Ectodermal cell (in vitro differentiated cells): ENCODE measurements at regions not wholly inside any gene's neighbourhood (a gene's known extent, or its start where the extent isn't known, plus 50 kb on each side); places are given as distances from the start of the nearest gene placed in this dataset.
"Not testable (repeated sequence)": the region's sequence is repeated elsewhere in the genome, so short reads cannot be mapped to it uniquely, and the experiment has no call there.

Experiments used
- H3K27ac ChIP-seq: 2 replicates; pipeline ENCODE4 v1.7.0; 2013; ENCODE audit warnings: mild to moderate bottlenecking, low read depth, low read length; ENCODE audit not compliant: insufficient read depth, poor library complexity, severe bottlenecking
- H3K27me3 ChIP-seq: 2 replicates; pipeline ENCODE4 v1.7.0; 2013; ENCODE audit warnings: mild to moderate bottlenecking, low read length; ENCODE audit not compliant: insufficient read depth, control insufficient read depth, poor library complexity, severe bottlenecking
- H3K36me3 ChIP-seq: one replicate; pipeline ENCODE4 v1.7.0; 2013; ENCODE audit warnings: low read length; ENCODE audit not compliant: control insufficient read depth, insufficient read depth
- H3K4me1 ChIP-seq: one replicate; pipeline ENCODE4 v1.7.0; 2013; ENCODE audit warnings: low read length; ENCODE audit not compliant: control insufficient read depth, insufficient read depth
- H3K4me3 ChIP-seq: 2 replicates; pipeline ENCODE4 v1.7.0; 2013; ENCODE audit warnings: low read depth, low read length, control low read depth; ENCODE audit not compliant: insufficient read depth
- H3K9me3 ChIP-seq: 2 replicates; pipeline ENCODE4 v1.7.0; 2013; ENCODE audit warnings: mild to moderate bottlenecking, low read length, moderate library complexity; ENCODE audit not compliant: control insufficient read depth
- WGBS, 2 experiments: methylation state at CpG; one replicate each; pipeline ENCODE4 v1.1.7; 2013; ENCODE audit warnings: missing lambda C conversion rate in 2 of 2; 5-methylcytosine and 5-hydroxymethylcytosine counted together

- Histone ChIP-seq H3K4me1 (no peaks in the 10 kb centered on the region), H3K27ac (no peak overlapping the region), H3K36me3 (no peaks in the 10 kb centered on the region), H3K9me3 (no peaks in the 10 kb centered on the region), H3K27me3 (no peaks in the 10 kb centered on the region), H3K4me3 (no peak overlapping the region)
- 94 to 96% methylated on average over 5 of the region's 5 CpGs for WGBS, 2 experiments
Measured at GRCh38 chr7:34552502-34552901, 105.5 kb upstream of the NPSR1 start.

GRCh38 chr7:34558022-34558421 lies 100.0 kb upstream of the NPSR1 start:
- Histone ChIP-seq H3K27ac (no peak overlapping the region), H3K4me3 (no peak overlapping the region), H3K27me3 (no peaks in the 10 kb centered on the region), H3K36me3 (no peaks in the 10 kb centered on the region), H3K9me3 (no peaks in the 10 kb centered on the region), H3K4me1 (no peaks in the 10 kb centered on the region)
- 92% methylated on average over 2 to 4 of the region's 4 CpGs for WGBS, 2 experiments

GRCh38 chr7:34564091-34564490 lies 93.9 kb upstream of the NPSR1 start:
- WGBS, 2 experiments: 94 to 95% methylated on average over 7 of the region's 7 CpGs
- no peak overlapping the region for H3K27ac ChIP-seq
- H3K9me3 ChIP-seq: no peaks in the 10 kb centered on the region
- no peaks in the 10 kb centered on the region for H3K27me3 ChIP-seq
- no peak overlapping the region for H3K4me3 ChIP-seq
- H3K36me3 ChIP-seq: no peaks in the 10 kb centered on the region
- no peaks in the 10 kb centered on the region for H3K4me1 ChIP-seq

GRCh38 chr7:34567906-34568305 lies 90.1 kb upstream of the NPSR1 start:
- no peak overlapping the region for H3K27ac ChIP-seq
- no peaks in the 10 kb centered on the region for H3K4me1 ChIP-seq
- H3K9me3 ChIP-seq: no peaks in the 10 kb centered on the region
- no peaks in the 10 kb centered on the region for H3K27me3 ChIP-seq
- H3K4me3 ChIP-seq: no peak overlapping the region
- H3K36me3 ChIP-seq: no peaks in the 10 kb centered on the region
- WGBS, 2 experiments: 83 to 85% methylated on average over 1 of the region's 1 CpG

- Histone ChIP-seq H3K9me3 (no peaks in the 10 kb centered on the region), H3K36me3 (no peaks in the 10 kb centered on the region), H3K27ac (no peak overlapping the region), H3K4me3 (no peak overlapping the region), H3K27me3 (no peaks in the 10 kb centered on the region), H3K4me1 (no peaks in the 10 kb centered on the region)
- WGBS, 2 experiments: 92 to 97% methylated on average over 6 of the region's 6 CpGs
Measured at GRCh38 chr7:34569975-34570699, 87.9 kb upstream of the NPSR1 start.

- no peak overlapping the region for H3K4me3 ChIP-seq
Measured at GRCh38 chr7:34575006-34575405, 83.0 kb upstream of the NPSR1 start.

GRCh38 chr7:34577934-34578333 lies 80.1 kb upstream of the NPSR1 start:
- not testable (repeated sequence) for H3K27ac ChIP-seq, H3K4me1 ChIP-seq, H3K9me3 ChIP-seq, H3K36me3 ChIP-seq, H3K27me3 ChIP-seq, H3K4me3 ChIP-seq
- 86 to 100% methylated on average over 1 of the region's 1 CpG for WGBS, 2 experiments

More at GRCh38 chr7:34575006-34575405, 83.0 kb upstream of the NPSR1 start:
- Histone ChIP-seq H3K27me3 (no peaks in the 10 kb centered on the region), H3K9me3 (no peaks in the 10 kb centered on the region), H3K27ac (no peak overlapping the region), H3K4me1 (no peaks in the 10 kb centered on the region), H3K36me3 (no peaks in the 10 kb centered on the region)
- WGBS, 2 experiments: 97 to 99% methylated on average over 2 of the region's 2 CpGs

GRCh38 chr7:34581698-34582097 lies 76.3 kb upstream of the NPSR1 start:
- H3K27ac ChIP-seq, H3K27me3 ChIP-seq, H3K4me3 ChIP-seq, H3K4me1 ChIP-seq, H3K36me3 ChIP-seq, H3K9me3 ChIP-seq: not testable (repeated sequence)
- 85 to 94% methylated on average over 6 of the region's 6 CpGs for WGBS, 2 experiments

- H3K27ac ChIP-seq: no peak overlapping the region
- H3K4me1 ChIP-seq: no peaks in the 10 kb centered on the region
- no peaks in the 10 kb centered on the region for H3K36me3 ChIP-seq
- whole genome bisulfite sequencing, 2 experiments: 97 to 98% methylated on average over 6 of the region's 6 CpGs
- H3K27me3 ChIP-seq: no peaks in the 10 kb centered on the region
- H3K9me3 ChIP-seq: no peaks in the 10 kb centered on the region
- H3K4me3 ChIP-seq: no peak overlapping the region
Measured at GRCh38 chr7:34584526-34584925, 73.5 kb upstream of the NPSR1 start.

GRCh38 chr7:34596887-34597286 lies 61.1 kb upstream of the NPSR1 start:
- H3K4me3 ChIP-seq: no peak overlapping the region
- WGBS, 2 experiments: 88% methylated on average over 2 of the region's 2 CpGs
- no peak overlapping the region for H3K27ac ChIP-seq
- H3K9me3 ChIP-seq: no peaks in the 10 kb centered on the region
- no peaks in the 10 kb centered on the region for H3K36me3 ChIP-seq
- H3K27me3 ChIP-seq: no peaks in the 10 kb centered on the region
- H3K4me1 ChIP-seq: no peaks in the 10 kb centered on the region
